Heart left ventricle (tissue), 16 donors: ENCODE measurements at regions not wholly inside any gene's neighbourhood (a gene's known extent, or its start where the extent isn't known, plus 50 kb on each side); places are given as distances from the start of the nearest gene placed in this dataset.

ENCODE experiments used
- ATAC-seq, 4 donors: fragments of 200-7000 bp; cut with Tn5 transposase; one replicate each; pipeline ENCODE4 v1.9.1; 2020 to 2022; ENCODE audit warnings: moderate library complexity in 4 of 4, mild to moderate bottlenecking in 3 of 4, moderate number of reproducible peaks in 1 of 4
- DNase-seq, 5 donors: peaks; one replicate each; pipeline ENCODE4 v3.0.0-alpha.2; 2020
- H3K27ac ChIP-seq, 12 donors: fragments of 200-600 bp; sonication (generic) in 4 of 12; one replicate each; pipeline versions ENCODE4 v1.5.0 to v1.8.0; 2016 to 2022; ENCODE audit warnings: mild to moderate bottlenecking in 2 of 12
- H3K27me3 ChIP-seq, 9 donors: fragments of 200-600 bp; sonication (generic) in 2 of 9; one replicate each; pipeline versions ENCODE4 v1.5.1 to v1.8.0; 2016 to 2022; ENCODE audit warnings: mild to moderate bottlenecking in 3 of 9
- H3K36me3 ChIP-seq, 9 donors: fragments of 200-600 bp; sonication (generic) in 2 of 9; one replicate each; pipeline versions ENCODE4 v1.5.0 to v1.8.0; 2018 to 2022; ENCODE audit warnings: mild to moderate bottlenecking in 2 of 9
- H3K4me1 ChIP-seq, 12 donors: fragments of 200-600 bp; sonication (generic) in 4 of 12; one replicate each; pipeline versions ENCODE4 v1.5.0 to v1.8.0; 2016 to 2022; ENCODE audit warnings: mild to moderate bottlenecking in 3 of 12
- H3K4me3 ChIP-seq, 12 donors: fragments of 200-600 bp; sonication (generic) in 4 of 12; one replicate each; pipeline versions ENCODE4 v1.5.0 to v1.8.0; 2017 to 2022; ENCODE audit warnings: mild to moderate bottlenecking in 9 of 12, moderate library complexity in 4 of 12
- H3K9me3 ChIP-seq, 12 donors: fragments of 200-600 bp; sonication (generic) in 4 of 12; one replicate each; pipeline versions ENCODE4 v1.5.0 to v1.8.0; 2016 to 2022; ENCODE audit warnings: mild to moderate bottlenecking in 1 of 12
- CTCF ChIP-seq, 12 donors: fragments of 200-600 bp; sonication (generic) in 4 of 12; IDR thresholded peaks; one replicate each; pipeline versions ENCODE4 v1.5.0 to v1.8.0; 2018 to 2022; ENCODE audit warnings: antibody characterized with exemption in 12 of 12, mild to moderate bottlenecking in 5 of 12
- POLR2A ChIP-seq, 2 donors: fragments of 450-650 bp; IDR thresholded peaks; one replicate each; pipeline ENCODE4 v1.6.1; 2017; ENCODE audit warnings: antibody characterized with exemption in 2 of 2, mild to moderate bottlenecking in 2 of 2, moderate library complexity in 2 of 2
- WGBS, 4 donors: extraction: QIAGEN DNeasy Blood & Tissue Kit in 2 of 4; methylation state at CpG; one replicate each; pipeline versions ENCODE4 v1.1.5 to v1.1.7; 2013 to 2018; 5-methylcytosine and 5-hydroxymethylcytosine counted together
- intact Hi-C, 10 donors: fragments of 100-400 bp; cut with DNase I; formaldehyde crosslinking; loops; one replicate each; pipeline versions ENCODE4 v1.11.1 to v1.14.2; 2022
- donor health status: ischemic (EF 13 %, LVEDD 7.1; RV severe dilation, severe dysfunction).
- donor health status: healthy with polysubstance abuse.
- donor health status: DM: no; HTN: yes; CAD: no.
- donor health status: DM: no; HTN: no; CAD: no.
- donor health status: ischemic (EF 25% LVEDD 6.9; RV normal size, moderate dysfunction).
- donor health status: ischemic (EF 25% LVEDD 5.7; RV mildly dilated, moderate dysfunction).
- donor health status: healthy.
- donor health status: DM: yes; HTN: yes; CAD: no.
- donor health status: ischemic (EF 35%, LVEDD 5.7; RV mildly dilated, moderate dysfunction).
- donor health status: nonischemic (EF 11% LVEDD 7.7; RV severe dilation, severe dysfunction).
- donor health status: DM: yes; HTN: yes; CAD: no.
- donor health status: PGD.
- donor health status: ischemic (EF 29% LVEDD 5.4; RV normal size, mild dysfunction).
- donor health status: nonischemic (EF 23%, LVEDD 6.1; RV moderate dilation, normal function).

- H3K27ac ChIP-seq: no peak overlapping the region
- TF ChIP-seq CTCF (IDR thresholded peaks at IDR 0.05) (no peak), POLR2A (IDR thresholded peaks at IDR 0.05) (no peak)
- H3K27me3 ChIP-seq: no peaks in the 10 kb centered on the region
- no peaks in the 10 kb centered on the region for H3K36me3 ChIP-seq
- intact Hi-C loops: loop anchor here in 2 of 10 donors (10.0 kb wide), 1 partner anchor 165 kb away; no protein-coding TSS in a partner anchor
- H3K4me3 ChIP-seq: no peak overlapping the region
- H3K4me1 ChIP-seq: no peaks in the 10 kb centered on the region
- DNase-seq (no peak), ATAC-seq (no peak)
- WGBS, 4 donors: 96 to 98% (median 96%) methylated on average over 3 of the region's 3 CpGs
- no peaks in the 10 kb centered on the region for H3K9me3 ChIP-seq
Observed at GRCh38 chr3:169029674-169030285, 633.7 kb downstream of the MECOM start.

DNA sequence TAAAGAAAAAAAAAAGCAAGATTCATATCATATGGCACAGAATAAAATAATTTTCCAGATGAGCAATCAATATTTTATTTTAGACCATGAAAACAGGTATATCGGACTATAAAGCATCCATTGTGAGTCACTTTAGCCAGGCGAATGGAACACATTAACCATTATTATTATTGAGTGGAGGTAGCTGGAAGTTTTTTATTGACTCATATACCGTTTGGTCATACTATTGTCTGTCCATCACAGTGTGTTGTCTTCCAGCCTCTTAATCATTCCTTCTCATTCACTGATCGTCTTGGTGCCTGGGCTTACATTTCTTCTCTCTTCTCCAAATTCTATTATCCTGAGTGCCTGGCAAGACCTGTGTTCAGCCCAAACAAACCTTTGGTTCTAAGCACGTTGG, 634.8 kb downstream of the MECOM start:
- DNase-seq (no peak), ATAC-seq (no peak)
- TF ChIP-seq CTCF (IDR thresholded peaks at IDR 0.05) (no peak), POLR2A (IDR thresholded peaks at IDR 0.05) (no peak)
- H3K4me1 ChIP-seq: no peaks in the 10 kb centered on the region
- intact Hi-C loops: no loop called here
- no peaks in the 10 kb centered on the region for H3K36me3 ChIP-seq
- 89 to 92% (median 90%) methylated on average over 5 of the region's 5 CpGs for WGBS, 4 donors
- no peak overlapping the region for H3K4me3 ChIP-seq
- H3K27ac ChIP-seq: no peak overlapping the region
- H3K9me3 ChIP-seq: no peaks in the 10 kb centered on the region
- H3K27me3 ChIP-seq: no peaks in the 10 kb centered on the region

GRCh38 chr3:169026543-169027182, 636.8 kb downstream of the MECOM start:
- Histone ChIP-seq H3K4me1 (no peaks in the 10 kb centered on the region), H3K27ac (no peak overlapping the region), H3K36me3 (no peaks in the 10 kb centered on the region), H3K9me3 (no peaks in the 10 kb centered on the region), H3K27me3 (no peaks in the 10 kb centered on the region), H3K4me3 (no peak overlapping the region)
- ATAC-seq (peak in 2 of 4 donors; percentile 36 to 70), DNase-seq (no peak)
- TF ChIP-seq CTCF (IDR thresholded peaks at IDR 0.05) (no peak), POLR2A (IDR thresholded peaks at IDR 0.05) (no peak)
- WGBS, 4 donors: 60 to 71% (median 63%) methylated on average over 5 of the region's 5 CpGs
- intact Hi-C loops: no loop called here

DNA sequence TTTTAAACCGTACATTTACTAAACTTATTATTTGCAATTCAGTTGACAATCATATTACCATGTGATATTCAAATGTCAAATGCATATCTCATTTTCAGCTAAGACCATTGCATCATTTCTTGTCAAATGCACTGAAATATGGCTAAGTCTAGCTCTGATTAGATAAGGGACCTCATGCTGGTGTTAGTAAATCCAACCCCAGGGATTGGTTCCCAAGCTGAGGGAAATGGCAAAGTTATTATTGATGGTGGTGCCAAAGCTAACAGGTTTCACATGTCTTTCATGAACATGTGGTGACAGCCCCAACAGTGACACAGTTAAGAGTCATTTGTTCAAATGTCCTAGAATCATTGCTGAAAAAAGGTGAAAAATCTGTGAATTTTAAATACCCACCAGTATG, 641.1 kb downstream of the MECOM start:
- no peaks in the 10 kb centered on the region for H3K9me3 ChIP-seq
- whole genome bisulfite sequencing, 4 donors: 84 to 92% (median 86%) methylated on average over 1 of the region's 1 CpG
- DNase-seq (no peak), ATAC-seq (no peak)
- no peak overlapping the region for H3K4me3 ChIP-seq
- H3K27ac ChIP-seq: no peak overlapping the region
- no peaks in the 10 kb centered on the region for H3K27me3 ChIP-seq
- no peaks in the 10 kb centered on the region for H3K36me3 ChIP-seq
- no peaks in the 10 kb centered on the region for H3K4me1 ChIP-seq
- TF ChIP-seq CTCF (IDR thresholded peaks at IDR 0.05): no peak
- no peak for TF ChIP-seq POLR2A (IDR thresholded peaks at IDR 0.05)
- intact Hi-C loops: no loop called here
